Astrocyte (in vitro differentiated cells and primary cell): ENCODE measurements at regions not wholly inside any gene's neighbourhood (a gene's known extent, or its start where the extent isn't known, plus 50 kb on each side); places are given as distances from the start of the nearest gene placed in this dataset.

Source experiments
- DNase-seq: peaks from one replicate; pipeline ENCODE4 v3.0.0-alpha.2; 2010; ENCODE audit warnings: low read depth
- FAIRE-seq: peaks from 2 replicates; lab custom pipeline; 2011; peaks lifted over from hg19 to GRCh38; lab: Jason Lieb, UNC
- H2AFZ ChIP-seq: 2 replicates; pipeline ENCODE4 v1.6.0; 2012; ENCODE audit warnings: low read depth, low read length, inconsistent platforms
- H3K27ac ChIP-seq: 2 replicates; pipeline ENCODE4 v1.5.1; 2011; ENCODE audit warnings: low read depth, low read length, inconsistent platforms
- H3K27me3 ChIP-seq: 2 replicates; pipeline ENCODE4 v1.6.0; 2011; ENCODE audit warnings: low read length, inconsistent platforms; ENCODE audit not compliant: insufficient read depth
- H3K36me3 ChIP-seq: 2 replicates; pipeline ENCODE4 v1.5.1; 2011; ENCODE audit warnings: low read length, inconsistent platforms; ENCODE audit not compliant: insufficient read depth
- H3K4me1 ChIP-seq: 2 replicates; pipeline ENCODE4 v1.5.1; 2011; ENCODE audit warnings: low read length, inconsistent platforms; ENCODE audit not compliant: insufficient read depth
- H3K4me2 ChIP-seq: 2 replicates; pipeline ENCODE4 v1.6.0; 2012; ENCODE audit warnings: low read length, inconsistent platforms
- H3K4me3 ChIP-seq: 2 replicates; pipeline ENCODE4 v1.5.1; 2011; ENCODE audit warnings: low read depth, mild to moderate bottlenecking, low read length, inconsistent platforms; ENCODE audit not compliant: insufficient read depth
- H3K79me2 ChIP-seq: 2 replicates; pipeline ENCODE4 v1.6.0; 2012; ENCODE audit warnings: mild to moderate bottlenecking, low read length, inconsistent platforms; ENCODE audit not compliant: insufficient read depth
- H3K9ac ChIP-seq: 2 replicates; pipeline ENCODE4 v1.6.0; 2012; ENCODE audit warnings: mild to moderate bottlenecking, low read length, inconsistent platforms
- H3K9me3 ChIP-seq: 2 replicates; pipeline ENCODE4 v1.5.1; 2012; ENCODE audit warnings: low read depth, mild to moderate bottlenecking, low read length, inconsistent platforms; ENCODE audit not compliant: insufficient read depth
- H4K20me1 ChIP-seq: 2 replicates; pipeline ENCODE4 v1.6.0; 2012; ENCODE audit warnings: low read length, inconsistent platforms; ENCODE audit not compliant: insufficient read depth
- H3K27ac Mint-ChIP-seq: one replicate; pipeline ENCODE4 v1.8.0; 2021; ENCODE audit warnings: mild to moderate bottlenecking, mixed read lengths; ENCODE audit not compliant: unreplicated experiment
- H3K27me3 Mint-ChIP-seq: one replicate; pipeline ENCODE4 v1.8.0; 2021; ENCODE audit warnings: low read depth, mixed read lengths; ENCODE audit not compliant: unreplicated experiment
- H3K36me3 Mint-ChIP-seq: one replicate; pipeline ENCODE4 v1.8.0; 2021; ENCODE audit warnings: low read depth, mixed read lengths; ENCODE audit not compliant: unreplicated experiment
- H3K4me1 Mint-ChIP-seq: one replicate; pipeline ENCODE4 v1.8.0; 2021; ENCODE audit warnings: low read depth, mixed read lengths; ENCODE audit not compliant: unreplicated experiment
- H3K4me3 Mint-ChIP-seq: one replicate; pipeline ENCODE4 v1.8.0; 2021; ENCODE audit warnings: mild to moderate bottlenecking, moderate library complexity, mixed read lengths; ENCODE audit not compliant: unreplicated experiment
- H3K9me3 Mint-ChIP-seq: one replicate; pipeline ENCODE4 v1.8.0; 2021; ENCODE audit warnings: mild to moderate bottlenecking, mixed read lengths; ENCODE audit not compliant: unreplicated experiment
- EZH2 ChIP-seq: IDR thresholded peaks from 2 replicates; pipeline ENCODE4 v1.6.1; 2012; ENCODE audit warnings: mild to moderate bottlenecking, low read length, inconsistent platforms; ENCODE audit not compliant: insufficient read depth
- TF ChIP-seq, protein P1 (sequence below): IDR thresholded peaks from 2 replicates; pipeline ENCODE4 v1.5.1; 2011; ENCODE audit warnings: low read depth, mild to moderate bottlenecking, inconsistent platforms, low read length, moderate library complexity; ENCODE audit not compliant: insufficient read depth

- no peaks in the 10 kb centered on the region for H3K36me3 ChIP-seq
- H3K9me3 ChIP-seq = no peaks in the 10 kb centered on the region
- no peaks in the 10 kb centered on the region for H3K9me3 Mint-ChIP-seq
- H3K79me2 ChIP-seq = no peaks in the 10 kb centered on the region
- no peaks in the 10 kb centered on the region for H3K27me3 Mint-ChIP-seq
- no peak overlapping the region for H3K4me3 ChIP-seq
- no peaks in the 10 kb centered on the region for H3K36me3 Mint-ChIP-seq
- H3K27ac ChIP-seq = no peak overlapping the region
- no peak for TF ChIP-seq EZH2
- TF ChIP-seq, protein P1, sequence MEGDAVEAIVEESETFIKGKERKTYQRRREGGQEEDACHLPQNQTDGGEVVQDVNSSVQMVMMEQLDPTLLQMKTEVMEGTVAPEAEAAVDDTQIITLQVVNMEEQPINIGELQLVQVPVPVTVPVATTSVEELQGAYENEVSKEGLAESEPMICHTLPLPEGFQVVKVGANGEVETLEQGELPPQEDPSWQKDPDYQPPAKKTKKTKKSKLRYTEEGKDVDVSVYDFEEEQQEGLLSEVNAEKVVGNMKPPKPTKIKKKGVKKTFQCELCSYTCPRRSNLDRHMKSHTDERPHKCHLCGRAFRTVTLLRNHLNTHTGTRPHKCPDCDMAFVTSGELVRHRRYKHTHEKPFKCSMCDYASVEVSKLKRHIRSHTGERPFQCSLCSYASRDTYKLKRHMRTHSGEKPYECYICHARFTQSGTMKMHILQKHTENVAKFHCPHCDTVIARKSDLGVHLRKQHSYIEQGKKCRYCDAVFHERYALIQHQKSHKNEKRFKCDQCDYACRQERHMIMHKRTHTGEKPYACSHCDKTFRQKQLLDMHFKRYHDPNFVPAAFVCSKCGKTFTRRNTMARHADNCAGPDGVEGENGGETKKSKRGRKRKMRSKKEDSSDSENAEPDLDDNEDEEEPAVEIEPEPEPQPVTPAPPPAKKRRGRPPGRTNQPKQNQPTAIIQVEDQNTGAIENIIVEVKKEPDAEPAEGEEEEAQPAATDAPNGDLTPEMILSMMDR = no peak
- H3K4me1 Mint-ChIP-seq = no peaks in the 10 kb centered on the region
- DNase-seq (no peak), FAIRE-seq (no peak)
- H4K20me1 ChIP-seq = no peaks in the 10 kb centered on the region
- H3K4me1 ChIP-seq = no peaks in the 10 kb centered on the region
- H3K27me3 ChIP-seq = no peaks in the 10 kb centered on the region
- no peak overlapping the region for H3K4me3 Mint-ChIP-seq
- H3K9ac ChIP-seq = no peak overlapping the region
- H3K27ac Mint-ChIP-seq = no peak overlapping the region
- H2AFZ ChIP-seq = no peak overlapping the region
- H3K4me2 ChIP-seq = no peak overlapping the region
Observed at GRCh38 chr5:117242028-117242427, 667.4 kb upstream of the SEMA6A start.

DNA sequence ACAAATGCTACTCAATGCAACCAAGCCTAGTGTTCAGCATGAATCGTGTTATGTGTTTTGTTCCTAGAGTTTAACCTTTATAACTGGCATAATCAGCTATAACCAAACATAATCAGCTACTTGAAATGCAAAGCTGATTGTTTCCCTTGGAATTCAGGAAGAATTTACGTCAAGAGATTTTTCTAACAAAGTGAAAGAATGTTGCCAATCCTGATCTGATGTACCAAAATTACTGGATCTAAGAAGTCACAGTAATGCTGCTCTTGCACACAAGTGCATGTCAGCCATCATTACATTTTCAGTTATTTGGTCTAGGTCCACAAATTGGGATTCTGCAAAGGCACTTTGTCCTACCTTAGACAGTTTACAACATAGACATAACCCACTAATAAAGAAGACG is 662.3 kb upstream of the SEMA6A start:
- no peaks in the 10 kb centered on the region for H3K27me3 Mint-ChIP-seq

DNA sequence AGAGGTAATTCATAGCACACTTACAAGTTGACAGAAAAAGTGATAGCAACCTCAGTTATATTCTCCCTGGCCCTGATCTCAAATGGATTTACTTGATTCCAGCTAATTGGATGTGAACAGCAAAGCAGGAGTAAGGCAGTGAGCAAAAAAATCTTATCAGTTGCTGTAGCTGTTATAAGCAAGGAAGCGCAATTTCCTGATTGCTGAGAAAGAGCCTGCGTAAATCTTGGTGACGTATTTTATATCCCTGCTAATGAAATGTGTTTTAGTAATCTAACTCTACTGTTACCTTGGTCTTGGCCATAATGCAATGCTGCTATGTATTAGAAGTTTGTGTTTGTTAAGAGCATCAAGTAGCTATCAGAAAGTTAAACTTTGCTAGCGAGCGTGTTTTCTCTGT is 661.2 kb upstream of the SEMA6A start:
- DNase-seq (no peak), FAIRE-seq (no peak)
- H3K9me3 ChIP-seq = no peaks in the 10 kb centered on the region
- no peaks in the 10 kb centered on the region for H3K4me1 ChIP-seq
- Mint-ChIP-seq H3K36me3 (no peaks in the 10 kb centered on the region), H3K9me3 (no peaks in the 10 kb centered on the region), H3K4me3 (no peak overlapping the region), H3K27ac (no peak overlapping the region), H3K4me1 (no peaks in the 10 kb centered on the region), H3K27me3 (no peaks in the 10 kb centered on the region)
- H3K27ac ChIP-seq = no peak overlapping the region
- H3K79me2 ChIP-seq = no peaks in the 10 kb centered on the region
- TF ChIP-seq, protein P1 = no peak
- no peak for TF ChIP-seq EZH2
- H3K4me2 ChIP-seq = no peak overlapping the region
- H3K4me3 ChIP-seq = no peak overlapping the region
- no peaks in the 10 kb centered on the region for H4K20me1 ChIP-seq
- no peaks in the 10 kb centered on the region for H3K36me3 ChIP-seq
- no peak overlapping the region for H3K9ac ChIP-seq
- no peaks in the 10 kb centered on the region for H3K27me3 ChIP-seq
- no peak overlapping the region for H2AFZ ChIP-seq

More for the DNA sequence above, 662.3 kb upstream of the SEMA6A start:
- Histone ChIP-seq H3K4me2 (no peak overlapping the region), H3K4me3 (no peak overlapping the region), H2AFZ (no peak overlapping the region), H3K4me1 (no peaks in the 10 kb centered on the region), H3K9me3 (no peaks in the 10 kb centered on the region), H3K36me3 (no peaks in the 10 kb centered on the region), H3K27me3 (no peaks in the 10 kb centered on the region), H3K79me2 (no peaks in the 10 kb centered on the region), H4K20me1 (no peaks in the 10 kb centered on the region), H3K9ac (no peak overlapping the region), H3K27ac (no peak overlapping the region)
- FAIRE-seq (no peak), DNase-seq (no peak)
- TF ChIP-seq EZH2 = no peak
- TF ChIP-seq, protein P1 = no peak
- H3K4me1 Mint-ChIP-seq = no peaks in the 10 kb centered on the region
- no peak overlapping the region for H3K27ac Mint-ChIP-seq
- no peaks in the 10 kb centered on the region for H3K36me3 Mint-ChIP-seq
- H3K9me3 Mint-ChIP-seq = no peaks in the 10 kb centered on the region
- H3K4me3 Mint-ChIP-seq = no peak overlapping the region
